ENCODE measurements at regions not wholly inside any gene's neighbourhood (a gene's known extent, or its start where the extent isn't known, plus 50 kb on each side); places are given as distances from the start of the nearest gene placed in this dataset.
"Not testable (repeated sequence)": the region's sequence is repeated elsewhere in the genome, so short reads cannot be mapped to it uniquely, and the experiment has no call there.

- DNase-seq (ENCODE audit: low read depth), result no peak
These were observed 967.1 kb upstream of the ROBO1 start for GRCh38 chr3:80734920-80735319.

- DNase-seq (ENCODE audit: low read depth), result no peak
These were observed 966.7 kb upstream of the ROBO1 start for GRCh38 chr3:80734483-80734882.

GRCh38 chr3:80733522-80734176 is 965.9 kb upstream of the ROBO1 start:
- DNase-seq (ENCODE audit: low read depth), result peak; percentile 6

GRCh38 chr3:80727561-80727960 is 959.8 kb upstream of the ROBO1 start:
- not testable (repeated sequence) for DNase-seq (ENCODE audit: low read depth)

- not testable (repeated sequence) for DNase-seq (ENCODE audit: low read depth)
These were observed 942.0 kb upstream of the ROBO1 start for GRCh38 chr3:80709597-80710322.

GRCh38 chr3:80705290-80705689 is 937.5 kb upstream of the ROBO1 start:
- DNase-seq (ENCODE audit: low read depth), result no peak

GRCh38 chr3:80701349-80701748 is 933.6 kb upstream of the ROBO1 start:
- DNase-seq (ENCODE audit: low read depth), result no peak

- no peak for DNase-seq (ENCODE audit: low read depth)
These were observed 929.5 kb upstream of the ROBO1 start for GRCh38 chr3:80697291-80697690.

- DNase-seq (ENCODE audit: low read depth), result no peak
These were observed 928.5 kb upstream of the ROBO1 start for GRCh38 chr3:80696280-80696679.

- DNase-seq (ENCODE audit: low read depth), result no peak
These were observed 921.0 kb upstream of the ROBO1 start for GRCh38 chr3:80688814-80689213.

- no peak for DNase-seq (ENCODE audit: low read depth)
These were observed 915.2 kb upstream of the ROBO1 start for GRCh38 chr3:80682951-80683350.

- no peak for DNase-seq (ENCODE audit: low read depth)
These were observed 914.4 kb upstream of the ROBO1 start for GRCh38 chr3:80682235-80682634.

- no peak for DNase-seq (ENCODE audit: low read depth)
These were observed 910.0 kb upstream of the ROBO1 start for GRCh38 chr3:80677796-80678195.

- no peak for DNase-seq (ENCODE audit: low read depth)
These were observed 909.1 kb upstream of the ROBO1 start for GRCh38 chr3:80676866-80677265.

GRCh38 chr3:80676261-80676660 is 908.5 kb upstream of the ROBO1 start:
- DNase-seq (ENCODE audit: low read depth), result no peak

- DNase-seq (ENCODE audit: low read depth), result no peak
These were observed 908.0 kb upstream of the ROBO1 start for GRCh38 chr3:80675790-80676189.

GRCh38 chr3:80668600-80669294 is 900.9 kb upstream of the ROBO1 start:
- DNase-seq (ENCODE audit: low read depth), result no peak

GRCh38 chr3:80668100-80668499 is 900.3 kb upstream of the ROBO1 start:
- no peak for DNase-seq (ENCODE audit: low read depth)

- no peak for DNase-seq (ENCODE audit: low read depth)
These were observed 895.6 kb upstream of the ROBO1 start for GRCh38 chr3:80663426-80663825.

GRCh38 chr3:80655216-80655615 is 887.4 kb upstream of the ROBO1 start:
- DNase-seq (ENCODE audit: low read depth), result no peak

- DNase-seq (ENCODE audit: low read depth), result no peak
These were observed 881.4 kb upstream of the ROBO1 start for GRCh38 chr3:80649170-80649569.

GRCh38 chr3:80643421-80643820 is 875.6 kb upstream of the ROBO1 start:
- DNase-seq (ENCODE audit: low read depth), result no peak
